ENCODE measurements at regions not wholly inside any gene's neighbourhood (a gene's known extent, or its start where the extent isn't known, plus 50 kb on each side); places are given as distances from the start of the nearest gene placed in this dataset.

DNA sequence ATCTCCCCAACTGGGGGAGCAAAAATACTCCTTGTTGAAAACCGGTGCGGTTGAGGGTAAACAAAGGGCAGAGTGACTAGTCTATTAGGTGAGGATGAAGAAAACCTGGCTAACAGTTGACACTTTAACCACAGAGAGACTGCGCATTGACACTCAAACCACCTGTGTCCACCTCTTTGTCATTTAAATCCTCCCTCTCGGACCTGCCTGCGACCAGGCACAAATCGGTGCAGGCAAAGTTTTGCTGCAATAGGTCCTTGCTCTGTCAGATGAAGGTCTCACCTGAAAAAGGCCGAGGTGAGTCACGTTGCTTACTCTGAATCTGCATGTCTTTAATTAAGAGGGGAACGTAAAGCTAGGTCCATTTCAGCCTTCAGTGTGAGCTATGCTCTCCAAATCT lies 494.1 kb upstream of the DPPA4 start:
- TF ChIP-seq NR1H2 (CRISPR knock-in tag; IDR thresholded peaks at IDR 0.05) (no peak), CREM (CRISPR knock-in tag; IDR thresholded peaks at IDR 0.05) (no peak)

Data from WTC11 (cell line).